ENCODE measurements at regions not wholly inside any gene's neighbourhood (a gene's known extent, or its start where the extent isn't known, plus 50 kb on each side); places are given as distances from the start of the nearest gene placed in this dataset.

DNA sequence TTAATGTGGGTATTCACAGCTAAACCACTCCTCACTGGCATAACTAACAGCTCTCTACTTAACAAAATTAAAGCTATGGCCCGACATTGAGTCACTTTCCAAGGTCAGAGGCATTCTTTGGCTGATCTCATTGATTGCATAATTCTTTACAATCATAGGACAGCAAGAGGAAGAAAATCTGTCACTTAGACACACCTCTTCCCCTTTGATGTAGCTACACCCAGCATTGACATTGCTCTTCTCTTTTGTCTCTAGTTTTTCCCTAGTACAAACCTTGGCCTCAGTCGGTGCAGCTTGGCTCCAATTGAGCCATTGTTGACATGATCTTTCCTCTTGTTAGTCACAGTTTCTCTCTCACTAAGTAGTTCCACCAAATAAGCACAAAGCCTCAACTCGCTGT is 313.3 kb upstream of the ACTRT1 start:
- TF ChIP-seq, protein P1, sequence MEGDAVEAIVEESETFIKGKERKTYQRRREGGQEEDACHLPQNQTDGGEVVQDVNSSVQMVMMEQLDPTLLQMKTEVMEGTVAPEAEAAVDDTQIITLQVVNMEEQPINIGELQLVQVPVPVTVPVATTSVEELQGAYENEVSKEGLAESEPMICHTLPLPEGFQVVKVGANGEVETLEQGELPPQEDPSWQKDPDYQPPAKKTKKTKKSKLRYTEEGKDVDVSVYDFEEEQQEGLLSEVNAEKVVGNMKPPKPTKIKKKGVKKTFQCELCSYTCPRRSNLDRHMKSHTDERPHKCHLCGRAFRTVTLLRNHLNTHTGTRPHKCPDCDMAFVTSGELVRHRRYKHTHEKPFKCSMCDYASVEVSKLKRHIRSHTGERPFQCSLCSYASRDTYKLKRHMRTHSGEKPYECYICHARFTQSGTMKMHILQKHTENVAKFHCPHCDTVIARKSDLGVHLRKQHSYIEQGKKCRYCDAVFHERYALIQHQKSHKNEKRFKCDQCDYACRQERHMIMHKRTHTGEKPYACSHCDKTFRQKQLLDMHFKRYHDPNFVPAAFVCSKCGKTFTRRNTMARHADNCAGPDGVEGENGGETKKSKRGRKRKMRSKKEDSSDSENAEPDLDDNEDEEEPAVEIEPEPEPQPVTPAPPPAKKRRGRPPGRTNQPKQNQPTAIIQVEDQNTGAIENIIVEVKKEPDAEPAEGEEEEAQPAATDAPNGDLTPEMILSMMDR (IDR thresholded peaks at IDR 0.05) = no peak
- no peak for TF ChIP-seq POLR2A (IDR thresholded peaks at IDR 0.05)
- no peak for TF ChIP-seq POLR2AphosphoS5 (IDR thresholded peaks at IDR 0.05)
- TF ChIP-seq EP300 (IDR thresholded peaks at IDR 0.05) = no peak

Measured in stomach (tissue), 4 donors.